NB4 (cell line): ENCODE measurements at regions not wholly inside any gene's neighbourhood (a gene's known extent, or its start where the extent isn't known, plus 50 kb on each side); places are given as distances from the start of the nearest gene placed in this dataset.
"Not testable (repeated sequence)": the region's sequence is repeated elsewhere in the genome, so short reads cannot be mapped to it uniquely, and the experiment has no call there.

Experiments used
- CTCF ChIP-seq: IDR thresholded peaks from one replicate; pipeline ENCODE4 v1.5.1; 2012; ENCODE audit warnings: low read depth, low read length
- MYC ChIP-seq: IDR thresholded peaks from 2 replicates; pipeline ENCODE4 v1.6.1; 2011; ENCODE audit warnings: low read depth, low read length

GRCh38 chr7:153412824-153413198 lies 639.4 kb upstream of the DPP6 start:
- TF ChIP-seq MYC, CTCF: not testable (repeated sequence)
